ENCODE measurements at regions not wholly inside any gene's neighbourhood (a gene's known extent, or its start where the extent isn't known, plus 50 kb on each side); places are given as distances from the start of the nearest gene placed in this dataset.
"Not testable (repeated sequence)": the region's sequence is repeated elsewhere in the genome, so short reads cannot be mapped to it uniquely, and the experiment has no call there.

- no peak for DNase-seq (ENCODE audit: low read depth)
These were observed 425.8 kb upstream of the MDFIC2 start for GRCh38 chr3:70738291-70738681.

DNA sequence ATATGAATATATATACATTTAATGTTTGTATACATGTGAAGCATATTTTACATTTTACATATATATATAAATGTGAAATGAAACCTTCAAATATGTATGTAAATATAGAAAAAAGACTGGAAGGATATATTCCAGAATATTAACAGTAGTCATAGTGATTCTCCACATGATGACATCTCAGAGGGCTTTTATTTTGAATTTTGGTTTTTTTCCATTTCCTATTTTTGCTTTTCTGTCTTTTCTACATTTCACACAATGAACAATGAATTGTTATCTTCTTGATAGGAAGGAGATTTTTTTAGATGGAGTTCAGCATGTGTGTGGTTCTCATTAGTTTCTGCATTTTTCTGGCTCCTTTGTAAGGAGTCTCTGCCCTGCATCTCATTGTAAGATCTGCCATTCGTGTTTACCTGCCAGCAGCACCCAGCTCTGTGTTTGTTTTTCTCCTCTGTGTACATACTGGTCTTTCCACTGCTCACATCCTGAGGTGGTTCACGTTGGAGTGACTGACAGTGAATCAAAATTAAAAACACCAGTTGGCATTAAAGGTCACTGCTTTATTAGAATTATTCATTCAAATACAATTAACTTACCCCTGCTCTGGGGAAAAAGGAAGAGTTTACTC lies 425.3 kb upstream of the MDFIC2 start:
- DNase-seq (ENCODE audit: low read depth): no peak

GRCh38 chr3:70736009-70736408 lies 423.6 kb upstream of the MDFIC2 start:
- DNase-seq (ENCODE audit: low read depth): no peak

GRCh38 chr3:70734756-70735155 lies 422.3 kb upstream of the MDFIC2 start:
- DNase-seq (ENCODE audit: low read depth): no peak

DNA sequence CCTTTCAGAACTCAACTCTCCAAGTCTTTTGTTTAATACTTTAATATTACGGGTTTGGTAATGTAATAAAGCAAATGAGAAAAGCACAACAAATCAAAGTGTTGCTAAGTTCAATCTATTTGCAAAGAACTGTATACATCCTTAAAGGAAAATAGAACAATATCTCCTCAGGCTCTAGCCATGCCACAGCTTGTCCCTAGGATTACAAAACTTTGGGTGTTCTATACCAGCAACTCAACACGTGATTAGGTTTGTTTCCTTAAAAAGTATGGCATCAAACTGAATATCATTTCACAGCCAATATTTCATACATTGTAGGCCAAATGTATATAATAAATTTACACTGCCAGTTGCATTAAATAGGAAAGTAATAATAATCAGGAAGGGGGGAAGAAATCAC lies 418.6 kb upstream of the MDFIC2 start:
- no peak for DNase-seq (ENCODE audit: low read depth)

GRCh38 chr3:70729845-70730244 lies 417.4 kb upstream of the MDFIC2 start:
- DNase-seq (ENCODE audit: low read depth): no peak

GRCh38 chr3:70728311-70728710 lies 415.9 kb upstream of the MDFIC2 start:
- peak; percentile 26 for DNase-seq (ENCODE audit: low read depth)

GRCh38 chr3:70726961-70727360 lies 414.5 kb upstream of the MDFIC2 start:
- DNase-seq (ENCODE audit: low read depth): peak; percentile 75

DNA sequence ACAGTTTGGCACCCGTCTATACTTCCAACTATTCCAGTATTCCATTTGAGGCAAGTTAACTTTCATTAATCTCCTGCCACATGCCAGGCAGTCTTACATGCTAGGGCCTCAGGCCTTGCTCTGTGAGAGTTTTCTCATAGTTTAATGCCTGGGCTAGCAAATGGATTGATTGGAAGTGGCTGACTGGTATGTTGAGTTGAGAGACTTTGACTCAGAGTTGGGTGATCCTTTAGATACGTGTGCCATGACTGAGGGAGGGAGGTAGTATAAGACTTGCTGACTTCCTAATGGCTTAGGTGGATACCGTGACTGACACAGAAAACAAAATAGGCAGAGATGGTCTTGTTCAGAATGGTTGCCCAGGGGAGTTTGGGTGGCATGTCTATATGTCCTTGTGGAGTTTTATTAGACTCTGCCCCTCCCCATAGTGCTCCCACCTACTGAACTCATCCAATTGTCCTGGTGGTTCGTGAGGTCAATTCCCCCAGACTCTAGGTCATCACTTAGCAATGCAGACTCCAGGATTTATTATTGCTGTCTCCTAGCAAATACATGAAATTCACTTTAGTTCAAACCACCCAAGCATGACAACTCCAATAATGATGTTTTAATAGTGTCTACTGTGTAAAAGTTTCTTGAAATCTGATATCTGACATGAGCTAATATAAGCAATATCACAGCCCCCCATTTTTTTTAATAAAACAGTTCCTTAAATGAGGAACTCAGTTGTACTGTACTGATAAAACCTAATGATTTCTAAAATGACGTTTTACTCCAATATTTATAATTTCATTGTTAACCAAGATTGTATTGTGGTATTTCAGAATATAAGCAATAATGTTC lies 413.9 kb upstream of the MDFIC2 start:
- peak; percentile 35 for DNase-seq (ENCODE audit: low read depth)

DNA sequence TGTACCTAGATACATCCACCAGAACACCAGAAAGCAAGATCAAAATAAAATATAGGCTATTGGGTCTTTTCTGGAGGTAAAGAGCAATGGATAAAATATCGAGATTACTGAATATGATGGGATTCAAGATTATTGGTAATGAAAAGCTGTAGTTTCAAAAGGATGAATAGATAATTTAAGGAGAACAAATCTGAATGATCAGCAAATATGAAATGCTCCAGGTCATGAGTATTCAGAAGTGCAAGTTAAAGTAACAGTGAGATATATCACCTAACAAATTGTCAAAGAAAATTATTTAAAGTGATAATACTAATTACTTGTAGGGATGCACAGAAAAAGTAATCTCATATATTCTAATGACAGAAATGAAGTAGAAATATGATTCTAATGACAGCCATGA lies 409.6 kb upstream of the MDFIC2 start:
- no peak for DNase-seq (ENCODE audit: low read depth)

- DNase-seq (ENCODE audit: low read depth): peak; percentile 5
These were observed 404.4 kb upstream of the MDFIC2 start for GRCh38 chr3:70716832-70717231.

- no peak for DNase-seq (ENCODE audit: low read depth)
These were observed 400.1 kb upstream of the MDFIC2 start for GRCh38 chr3:70712449-70713082.

DNA sequence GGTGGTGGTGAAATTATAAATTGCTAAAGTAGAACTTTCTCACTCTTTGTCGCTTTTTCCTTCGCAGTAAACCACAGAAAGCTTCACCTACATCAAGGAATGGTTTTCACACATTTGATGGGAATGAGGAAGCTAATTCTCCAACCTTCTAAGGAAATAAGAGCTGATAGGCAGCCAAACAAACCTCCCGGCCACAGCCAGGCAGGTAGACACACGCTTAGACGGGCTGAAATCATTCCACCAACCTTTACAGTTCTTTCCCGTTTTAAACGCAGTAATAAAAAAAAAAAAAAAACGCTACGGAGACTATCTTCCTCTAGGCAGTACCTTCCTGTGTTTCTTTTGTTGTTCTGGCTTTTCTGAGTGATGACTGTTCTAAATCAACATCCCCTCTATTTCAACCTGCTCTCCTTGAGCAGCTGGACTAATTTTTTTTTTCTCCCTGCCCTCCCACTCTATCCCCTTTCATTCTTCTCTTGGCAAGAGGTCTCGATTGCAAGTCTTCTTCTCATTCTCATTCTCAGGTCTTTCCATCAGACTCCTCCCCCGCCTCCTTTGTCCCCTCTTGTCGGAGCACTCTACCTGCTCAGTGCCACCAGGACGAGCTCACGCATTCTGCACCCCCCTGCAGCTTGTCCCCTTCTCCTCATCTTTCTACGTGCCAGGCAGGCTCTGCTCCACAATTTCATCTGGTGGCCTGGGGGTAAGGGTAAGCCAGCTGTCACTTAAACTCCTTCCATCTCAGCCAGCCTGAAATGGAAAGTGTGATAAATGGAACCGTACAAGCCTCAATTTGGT lies 391.1 kb upstream of the MDFIC2 start:
- no peak for DNase-seq (ENCODE audit: low read depth)

- DNase-seq (ENCODE audit: low read depth): peak; percentile 1
These were observed 389.7 kb upstream of the MDFIC2 start for GRCh38 chr3:70702132-70702531.

DNA sequence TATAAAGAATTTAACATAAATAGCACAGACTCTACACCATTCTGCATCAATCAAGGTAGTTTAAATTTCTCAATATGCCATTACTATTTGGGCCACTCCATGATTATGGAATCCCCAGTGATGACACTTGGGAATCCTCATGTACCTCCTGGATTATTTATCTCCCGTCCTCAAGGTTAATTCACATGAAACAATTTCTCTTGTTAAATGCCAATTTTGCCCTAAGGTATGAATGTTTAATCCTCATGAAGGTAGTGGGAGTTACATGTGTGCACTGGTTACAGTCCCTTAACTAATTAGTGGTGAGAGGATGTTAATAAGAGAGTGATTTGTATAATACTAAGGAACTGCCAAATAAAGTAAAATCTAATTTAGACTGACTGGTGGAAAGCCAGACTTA lies 372.3 kb upstream of the MDFIC2 start:
- DNase-seq (ENCODE audit: low read depth): no peak

GRCh38 chr3:70675810-70676209 lies 363.4 kb upstream of the MDFIC2 start:
- DNase-seq (ENCODE audit: low read depth): not testable (repeated sequence)

GRCh38 chr3:70658513-70659310 lies 346.3 kb upstream of the MDFIC2 start:
- DNase-seq (ENCODE audit: low read depth): no peak

DNA sequence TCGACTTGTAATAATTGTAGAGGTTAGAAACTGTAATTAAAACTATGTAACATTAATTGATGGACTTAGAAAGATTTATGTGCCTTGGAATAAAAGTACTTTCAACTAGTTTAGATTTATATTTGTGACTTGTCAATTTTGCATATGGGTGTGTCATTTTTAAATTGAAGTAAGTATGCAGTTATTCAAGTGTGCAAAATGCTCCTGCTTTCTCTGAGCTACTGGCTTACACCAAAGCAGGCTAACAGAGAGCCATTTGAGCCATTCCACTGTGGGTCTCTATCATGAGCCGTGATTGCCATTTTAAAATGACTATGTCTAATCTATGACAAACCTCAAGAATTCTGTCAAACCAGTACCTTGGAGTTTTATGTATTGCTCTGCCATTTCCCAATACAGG lies 345.0 kb upstream of the MDFIC2 start:
- DNase-seq (ENCODE audit: low read depth): no peak

GRCh38 chr3:70647823-70648222 lies 335.4 kb upstream of the MDFIC2 start:
- no peak for DNase-seq (ENCODE audit: low read depth)

GRCh38 chr3:70647094-70647493 lies 334.7 kb upstream of the MDFIC2 start:
- no peak for DNase-seq (ENCODE audit: low read depth)

DNA sequence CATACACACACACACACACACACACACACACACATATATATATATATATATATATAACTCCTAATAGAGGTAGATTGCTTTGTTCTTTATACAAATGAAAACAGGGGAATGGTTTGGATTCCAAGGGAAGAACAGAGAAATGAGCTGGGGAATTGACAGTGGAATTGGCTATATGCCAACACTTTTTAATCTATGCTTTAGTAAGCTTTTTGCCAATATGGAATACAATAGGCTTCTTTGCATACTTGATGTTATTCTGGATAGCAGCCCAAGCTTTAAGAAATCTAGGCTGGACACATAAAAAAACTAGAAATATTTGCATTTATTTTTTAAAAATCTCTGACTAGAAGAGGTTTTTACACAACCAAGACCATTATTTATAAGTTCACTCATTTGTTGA lies 334.2 kb upstream of the MDFIC2 start:
- no peak for DNase-seq (ENCODE audit: low read depth)

Measured in M059J (cell line).